HCT116 (cell line): ENCODE measurements at regions not wholly inside any gene's neighbourhood (a gene's known extent, or its start where the extent isn't known, plus 50 kb on each side); places are given as distances from the start of the nearest gene placed in this dataset.

Experiments
- ATAC-seq: fragments of 200-7000 bp; cut with Tn5 transposase; 2 replicates; pipeline ENCODE4 v1.9.1; 2020; ENCODE audit warnings: mild to moderate bottlenecking, moderate library complexity
- BruUV-seq: library from RNA; stranded (reverse); fragments of 400-500 nt; replicated peaks from 2 replicates; lab custom pipeline; 2021; lab: Mats Ljungman, UMichigan
- CTCF ChIA-PET: fragments of 300-600 bp; sonication (Branson Sonifier 250); formaldehyde crosslinking; loops from one replicate; lab custom pipeline; 2021; ENCODE audit warnings: antibody characterized with exemption; lab: Charles Lee
- POLR2A ChIA-PET: fragments of 300-600, 350-600 bp; sonication (Branson Sonifier 250); formaldehyde crosslinking; loops from one replicate; lab custom pipeline; 2021; ENCODE audit warnings: antibody characterized with exemption; lab: Charles Lee
- RAD21 ChIA-PET, 2 experiments: fragments of 300-600 bp; sonication (Branson Sonifier 250); formaldehyde crosslinking; loops; one replicate each; lab custom pipeline; 2023; ENCODE audit warnings: low total read pairs in 2 of 2; ENCODE audit not compliant: uncharacterized antibody in 2 of 2, unreplicated experiment in 2 of 2, low non-redundant PET in 1 of 2; lab: Charles Lee
- DNase-seq: peaks from one replicate; pipeline ENCODE4 v3.0.0-alpha.2; 2010; ENCODE audit warnings: low read depth, low spot score
- H2AFZ ChIP-seq: fragments of 200-600 bp; shearing (Covaris generic), sonication (generic); 2 replicates; pipeline ENCODE4 v1.6.1; 2017; ENCODE audit warnings: low read depth, mixed run types, mixed read lengths, antibody characterized with exemption, low read length; ENCODE audit not compliant: poor library complexity, severe bottlenecking
- H3K27ac ChIP-seq: 2 replicates; pipeline ENCODE4 v1.5.1; 2012; ENCODE audit warnings: low read depth, low read length
- H3K27me3 ChIP-seq: fragments of 200-600 bp; sonication (generic); 2 replicates; pipeline ENCODE4 v1.6.1; 2016; ENCODE audit warnings: mixed run types, low read length, mixed read lengths; ENCODE audit not compliant: insufficient read depth
- H3K36me3 ChIP-seq, 2 experiments: fragments of 200-500 bp in 1 of 2; fragments of 200-600 bp in 1 of 2; sonication (Bioruptor generic) in 1 of 2; sonication (generic) in 1 of 2; 2 replicates each; pipeline versions ENCODE4 v1.5.1 to v1.6.1; 2014 to 2016; ENCODE audit warnings: low read length in 2 of 2, inconsistent platforms in 1 of 2, mixed read lengths in 1 of 2, mixed run types in 1 of 2; ENCODE audit not compliant: insufficient read depth in 2 of 2, control insufficient read depth in 1 of 2
- H3K4me1 ChIP-seq, 2 experiments: fragments of 200-600 bp in 1 of 2; sonication (generic) in 1 of 2; 2 replicates each; pipeline versions ENCODE4 v1.5.1 to v1.6.1; 2012 to 2017; ENCODE audit warnings: low read length in 2 of 2, inconsistent platforms in 1 of 2, mild to moderate bottlenecking in 1 of 2, mixed read lengths in 1 of 2, mixed run types in 1 of 2, moderate library complexity in 1 of 2; ENCODE audit not compliant: insufficient read depth in 2 of 2, control insufficient read depth in 1 of 2
- H3K4me2 ChIP-seq: fragments of 200-600 bp; sonication (generic); 2 replicates; pipeline ENCODE4 v1.6.1; 2017; ENCODE audit warnings: mixed run types, low read length, mixed read lengths
- H3K4me3 ChIP-seq, 2 experiments: fragments of 200-600 bp in 1 of 2; sonication (generic) in 1 of 2; replicated peaks in 1 of 2; 2 replicates each; pipeline ENCODE4 v1.5.1; 2011 to 2016; ENCODE audit warnings: low read length in 2 of 2, control low read depth in 1 of 2, low read depth in 1 of 2, mild to moderate bottlenecking in 1 of 2, mixed read lengths in 1 of 2, mixed run types in 1 of 2
- H3K79me2 ChIP-seq: fragments of 200-600 bp; sonication (generic); 2 replicates; pipeline ENCODE4 v1.6.1; 2017; ENCODE audit warnings: mild to moderate bottlenecking, mixed run types, low read length, moderate library complexity, mixed read lengths; ENCODE audit not compliant: insufficient read depth
- H3K9ac ChIP-seq: fragments of 200-600 bp; sonication (generic); 2 replicates; pipeline ENCODE4 v1.6.1; 2016; ENCODE audit warnings: low read length, mixed read lengths
- H3K9me2 ChIP-seq: fragments of 200-600 bp; sonication (generic), shearing (Covaris generic); 2 replicates; pipeline ENCODE4 v1.6.1; 2017; ENCODE audit warnings: mixed run types, mild to moderate bottlenecking, moderate library complexity; ENCODE audit not compliant: insufficient read depth
- H3K9me3 ChIP-seq, 2 experiments: fragments of 200-500 bp in 1 of 2; fragments of 200-600 bp in 1 of 2; sonication (Bioruptor generic) in 1 of 2; sonication (generic) in 1 of 2; 2 replicates each; pipeline ENCODE4 v1.6.1; 2014 to 2017; ENCODE audit warnings: low read length in 2 of 2, mixed read lengths in 2 of 2, inconsistent platforms in 1 of 2, low read depth in 1 of 2, mild to moderate bottlenecking in 1 of 2, mixed run types in 1 of 2, moderate library complexity in 1 of 2; ENCODE audit not compliant: control insufficient read depth in 1 of 2, insufficient read depth in 1 of 2
- H4K20me1 ChIP-seq: fragments of 200-600 bp; sonication (generic), shearing (Covaris generic); 2 replicates; pipeline ENCODE4 v1.6.1; 2017; ENCODE audit warnings: mixed run types, mild to moderate bottlenecking, moderate library complexity; ENCODE audit not compliant: insufficient read depth
- RAD21 ChIP-seq: IDR thresholded peaks from 2 replicates; pipeline ENCODE4 v1.6.1; 2012; ENCODE audit warnings: low read depth, mild to moderate bottlenecking
- SP1 ChIP-seq: IDR thresholded peaks from 2 replicates; pipeline ENCODE4 v1.6.1; 2012; ENCODE audit warnings: low read depth
- TCF7L2 ChIP-seq: IDR thresholded peaks from 2 replicates; pipeline ENCODE4 v1.7.0; 2011; ENCODE audit warnings: borderline replicate concordance, inconsistent platforms; ENCODE audit not compliant: insufficient read depth, insufficient read length; ENCODE audit errors: extremely low read depth
- YY1 ChIP-seq: IDR thresholded peaks from 2 replicates; pipeline ENCODE4 v1.6.1; 2011; ENCODE audit warnings: low read length, low read depth, moderate library complexity, mild to moderate bottlenecking; ENCODE audit not compliant: insufficient replicate concordance; ENCODE audit errors: extremely low read depth
- ZFX ChIP-seq: fragments of 450-650 bp; IDR thresholded peaks from 2 replicates; pipeline ENCODE4 v1.6.1; 2017
- ZNF274 ChIP-seq: fragments of 200-500 bp; sonication (Bioruptor generic); IDR thresholded peaks from 2 replicates; pipeline ENCODE4 v1.6.1; 2014; ENCODE audit warnings: mild to moderate bottlenecking, low read depth, low read length, inconsistent platforms
- intact Hi-C: fragments of 100-400 bp; cut with micrococcal nuclease; formaldehyde crosslinking; loops from 2 replicates; pipeline ENCODE4 v1.10.0; 2022
- TF ChIP-seq, protein P1 (sequence below): IDR thresholded peaks from 2 replicates; pipeline ENCODE4 v1.6.1; 2012
- TF ChIP-seq, protein P2 (sequence below): IDR thresholded peaks from 2 replicates; pipeline ENCODE4 v1.6.1; 2012; ENCODE audit warnings: low read depth
- TF ChIP-seq, protein P3 (sequence below), 3 experiments: fragments of 200-600 bp in 1 of 3; sonication (generic) in 1 of 3; IDR thresholded peaks in 2 of 3; conservative IDR thresholded peaks in 1 of 3; 2 replicates each; pipeline ENCODE4 v1.5.1; 2012 to 2017; ENCODE audit warnings: low read depth in 2 of 3, low read length in 2 of 3, antibody characterized with exemption in 1 of 3, borderline replicate concordance in 1 of 3, control low read depth in 1 of 3, mild to moderate bottlenecking in 1 of 3, mixed read lengths in 1 of 3, mixed run types in 1 of 3, moderate library complexity in 1 of 3; ENCODE audit not compliant: insufficient read depth in 1 of 3

DNA sequence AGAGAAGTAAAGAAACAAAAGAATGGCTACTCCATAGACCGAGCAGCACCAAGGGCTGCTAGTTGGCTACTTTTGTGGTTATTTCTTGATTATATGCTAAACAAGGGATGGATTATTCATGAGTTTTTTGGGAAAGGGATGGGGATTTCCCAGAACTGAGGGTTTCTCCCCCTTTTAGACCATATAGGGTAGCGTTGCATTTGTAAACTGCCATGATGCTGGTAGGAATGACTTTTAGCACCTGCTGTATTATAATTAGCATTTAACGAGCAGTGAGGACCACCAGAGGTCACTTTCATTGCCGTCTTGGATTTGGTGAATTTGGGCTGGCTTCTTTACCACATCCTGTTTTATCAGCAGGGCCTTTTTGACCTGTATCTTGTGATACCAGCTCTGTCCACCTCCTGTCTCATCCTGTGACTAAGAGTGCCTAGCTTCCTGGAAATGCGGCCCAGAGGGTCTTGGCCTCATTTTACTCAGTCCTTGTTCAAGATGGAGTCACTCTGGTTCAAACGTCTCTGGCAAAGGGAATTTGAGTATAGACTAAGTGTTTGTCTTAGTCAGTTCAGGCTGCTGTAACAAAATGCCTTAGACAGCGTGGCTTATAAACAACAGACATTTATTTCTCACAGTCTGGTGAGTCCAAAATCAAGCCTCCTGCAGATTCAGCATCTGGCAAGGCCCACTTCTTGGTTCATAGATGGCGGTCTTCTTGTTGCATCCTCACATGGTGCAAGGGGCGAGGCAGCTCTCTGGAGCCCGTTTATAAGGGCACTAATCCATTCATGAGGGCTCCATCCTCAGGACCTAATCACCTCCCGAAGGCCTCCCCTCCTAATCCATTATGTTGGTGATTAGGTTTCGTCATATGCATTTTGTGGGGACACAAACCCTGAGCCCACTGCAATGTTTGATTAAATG, 348.3 kb upstream of the SFSWAP start:
- DNase-seq (no peak), ATAC-seq (no peak)
- H3K27ac ChIP-seq = no peak overlapping the region
- no peak overlapping the region for H2AFZ ChIP-seq
- no peak overlapping the region for H3K9ac ChIP-seq
- H3K9me2 ChIP-seq = no peaks in the 10 kb centered on the region
- H3K79me2 ChIP-seq = no peaks in the 10 kb centered on the region
- H3K36me3 ChIP-seq = no peaks in the 10 kb centered on the region
- no TSS peak for BruUV-seq
- 0 out of 4 replicates have a peak, but pooled peaks cover 0 to 3% of the 10 kb centered on the region in 2 experiments for H3K9me3 ChIP-seq
- TF ChIP-seq YY1 (no peak), ZFX (no peak), ZNF274 (no peak)
- TF ChIP-seq, protein P1, sequence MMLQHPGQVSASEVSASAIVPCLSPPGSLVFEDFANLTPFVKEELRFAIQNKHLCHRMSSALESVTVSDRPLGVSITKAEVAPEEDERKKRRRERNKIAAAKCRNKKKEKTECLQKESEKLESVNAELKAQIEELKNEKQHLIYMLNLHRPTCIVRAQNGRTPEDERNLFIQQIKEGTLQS = no peak
- H3K4me2 ChIP-seq = no peak overlapping the region
- intact Hi-C loops = no loop called here
- H4K20me1 ChIP-seq = no peaks in the 10 kb centered on the region
- peaks cover 38% of the 10 kb centered on the region for H3K27me3 ChIP-seq
- H3K4me3 ChIP-seq = no peak overlapping the region
- ChIA-PET CTCF (no interaction called here), RAD21 (no interaction called here), POLR2A (no interaction called here)
- no peaks in the 10 kb centered on the region for H3K4me1 ChIP-seq

GRCh38 chr12:131363393-131363792, 347.5 kb upstream of the SFSWAP start:
- no TSS peak for BruUV-seq
- no peaks in the 10 kb centered on the region for H3K79me2 ChIP-seq
- H4K20me1 ChIP-seq = no peaks in the 10 kb centered on the region
- DNase-seq = no peak
- no peaks in the 10 kb centered on the region for H3K36me3 ChIP-seq
- ATAC-seq = no peak
- ChIA-PET RAD21 (no interaction called here), POLR2A (no interaction called here), CTCF (no interaction called here)
- H3K9me3 ChIP-seq = 0 out of 4 replicates have a peak, but pooled peaks cover 0 to 3% of the 10 kb centered on the region in 2 experiments
- H3K9me2 ChIP-seq = no peaks in the 10 kb centered on the region
- H3K4me1 ChIP-seq = no peaks in the 10 kb centered on the region
- no peak overlapping the region for H3K9ac ChIP-seq
- no peak overlapping the region for H3K4me3 ChIP-seq
- peaks cover 38% of the 10 kb centered on the region for H3K27me3 ChIP-seq
- no peak overlapping the region for H2AFZ ChIP-seq
- intact Hi-C loops = no loop called here
- no peak overlapping the region for H3K27ac ChIP-seq
- H3K4me2 ChIP-seq = no peak overlapping the region
- TF ChIP-seq, protein P1 = no peak
- TF ChIP-seq RAD21 (no peak), TCF7L2 (no peak), SP1 (no peak)
- TF ChIP-seq, protein P2, sequence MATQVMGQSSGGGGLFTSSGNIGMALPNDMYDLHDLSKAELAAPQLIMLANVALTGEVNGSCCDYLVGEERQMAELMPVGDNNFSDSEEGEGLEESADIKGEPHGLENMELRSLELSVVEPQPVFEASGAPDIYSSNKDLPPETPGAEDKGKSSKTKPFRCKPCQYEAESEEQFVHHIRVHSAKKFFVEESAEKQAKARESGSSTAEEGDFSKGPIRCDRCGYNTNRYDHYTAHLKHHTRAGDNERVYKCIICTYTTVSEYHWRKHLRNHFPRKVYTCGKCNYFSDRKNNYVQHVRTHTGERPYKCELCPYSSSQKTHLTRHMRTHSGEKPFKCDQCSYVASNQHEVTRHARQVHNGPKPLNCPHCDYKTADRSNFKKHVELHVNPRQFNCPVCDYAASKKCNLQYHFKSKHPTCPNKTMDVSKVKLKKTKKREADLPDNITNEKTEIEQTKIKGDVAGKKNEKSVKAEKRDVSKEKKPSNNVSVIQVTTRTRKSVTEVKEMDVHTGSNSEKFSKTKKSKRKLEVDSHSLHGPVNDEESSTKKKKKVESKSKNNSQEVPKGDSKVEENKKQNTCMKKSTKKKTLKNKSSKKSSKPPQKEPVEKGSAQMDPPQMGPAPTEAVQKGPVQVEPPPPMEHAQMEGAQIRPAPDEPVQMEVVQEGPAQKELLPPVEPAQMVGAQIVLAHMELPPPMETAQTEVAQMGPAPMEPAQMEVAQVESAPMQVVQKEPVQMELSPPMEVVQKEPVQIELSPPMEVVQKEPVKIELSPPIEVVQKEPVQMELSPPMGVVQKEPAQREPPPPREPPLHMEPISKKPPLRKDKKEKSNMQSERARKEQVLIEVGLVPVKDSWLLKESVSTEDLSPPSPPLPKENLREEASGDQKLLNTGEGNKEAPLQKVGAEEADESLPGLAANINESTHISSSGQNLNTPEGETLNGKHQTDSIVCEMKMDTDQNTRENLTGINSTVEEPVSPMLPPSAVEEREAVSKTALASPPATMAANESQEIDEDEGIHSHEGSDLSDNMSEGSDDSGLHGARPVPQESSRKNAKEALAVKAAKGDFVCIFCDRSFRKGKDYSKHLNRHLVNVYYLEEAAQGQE = no peak
- TF ChIP-seq, protein P3, sequence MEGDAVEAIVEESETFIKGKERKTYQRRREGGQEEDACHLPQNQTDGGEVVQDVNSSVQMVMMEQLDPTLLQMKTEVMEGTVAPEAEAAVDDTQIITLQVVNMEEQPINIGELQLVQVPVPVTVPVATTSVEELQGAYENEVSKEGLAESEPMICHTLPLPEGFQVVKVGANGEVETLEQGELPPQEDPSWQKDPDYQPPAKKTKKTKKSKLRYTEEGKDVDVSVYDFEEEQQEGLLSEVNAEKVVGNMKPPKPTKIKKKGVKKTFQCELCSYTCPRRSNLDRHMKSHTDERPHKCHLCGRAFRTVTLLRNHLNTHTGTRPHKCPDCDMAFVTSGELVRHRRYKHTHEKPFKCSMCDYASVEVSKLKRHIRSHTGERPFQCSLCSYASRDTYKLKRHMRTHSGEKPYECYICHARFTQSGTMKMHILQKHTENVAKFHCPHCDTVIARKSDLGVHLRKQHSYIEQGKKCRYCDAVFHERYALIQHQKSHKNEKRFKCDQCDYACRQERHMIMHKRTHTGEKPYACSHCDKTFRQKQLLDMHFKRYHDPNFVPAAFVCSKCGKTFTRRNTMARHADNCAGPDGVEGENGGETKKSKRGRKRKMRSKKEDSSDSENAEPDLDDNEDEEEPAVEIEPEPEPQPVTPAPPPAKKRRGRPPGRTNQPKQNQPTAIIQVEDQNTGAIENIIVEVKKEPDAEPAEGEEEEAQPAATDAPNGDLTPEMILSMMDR (IDR thresholded peaks at IDR 0.05 in 2 of 3, conservative IDR thresholded peaks at IDR 0.05 in 1 of 3; ENCODE audit: borderline replicate concordance in 1 of 3, insufficient read depth in 1 of 3, low read depth in 2 of 3, low read length in 2 of 3) = no peak
